WI38 (cell line): ENCODE measurements at regions not wholly inside any gene's neighbourhood (a gene's known extent, or its start where the extent isn't known, plus 50 kb on each side); places are given as distances from the start of the nearest gene placed in this dataset.
"Not testable (repeated sequence)": the region's sequence is repeated elsewhere in the genome, so short reads cannot be mapped to it uniquely, and the experiment has no call there.

ENCODE experiments used
- H3K4me3 ChIP-seq: 2 replicates; pipeline ENCODE4 v1.5.1; 2011; ENCODE audit warnings: low read depth, mild to moderate bottlenecking, control low read depth, low read length
- TF ChIP-seq, protein P1 (sequence below): IDR thresholded peaks from 2 replicates; pipeline ENCODE4 v1.5.1; 2012; ENCODE audit warnings: low read depth, mild to moderate bottlenecking, control low read depth, low read length

DNA sequence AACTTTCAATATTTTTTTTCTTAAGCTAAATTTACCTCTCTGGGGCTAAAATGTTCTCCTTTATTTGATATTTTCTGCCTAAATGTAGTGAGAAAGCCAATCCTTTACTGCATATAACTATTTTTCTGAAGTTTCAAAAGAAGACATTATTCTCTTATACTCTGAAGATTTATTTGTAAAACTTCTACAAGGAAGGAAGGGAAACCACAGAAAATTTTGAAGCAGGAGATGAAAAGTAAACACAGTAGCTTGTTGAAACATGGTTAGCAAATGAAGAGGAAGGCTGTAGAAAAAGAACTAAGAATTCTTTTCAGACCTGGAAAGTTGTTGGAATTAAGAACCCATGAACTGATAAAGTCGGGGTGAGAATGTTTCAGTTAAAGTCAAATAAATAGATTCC is 330.3 kb downstream of the HGF start:
- no peak overlapping the region for H3K4me3 ChIP-seq
- TF ChIP-seq, protein P1, sequence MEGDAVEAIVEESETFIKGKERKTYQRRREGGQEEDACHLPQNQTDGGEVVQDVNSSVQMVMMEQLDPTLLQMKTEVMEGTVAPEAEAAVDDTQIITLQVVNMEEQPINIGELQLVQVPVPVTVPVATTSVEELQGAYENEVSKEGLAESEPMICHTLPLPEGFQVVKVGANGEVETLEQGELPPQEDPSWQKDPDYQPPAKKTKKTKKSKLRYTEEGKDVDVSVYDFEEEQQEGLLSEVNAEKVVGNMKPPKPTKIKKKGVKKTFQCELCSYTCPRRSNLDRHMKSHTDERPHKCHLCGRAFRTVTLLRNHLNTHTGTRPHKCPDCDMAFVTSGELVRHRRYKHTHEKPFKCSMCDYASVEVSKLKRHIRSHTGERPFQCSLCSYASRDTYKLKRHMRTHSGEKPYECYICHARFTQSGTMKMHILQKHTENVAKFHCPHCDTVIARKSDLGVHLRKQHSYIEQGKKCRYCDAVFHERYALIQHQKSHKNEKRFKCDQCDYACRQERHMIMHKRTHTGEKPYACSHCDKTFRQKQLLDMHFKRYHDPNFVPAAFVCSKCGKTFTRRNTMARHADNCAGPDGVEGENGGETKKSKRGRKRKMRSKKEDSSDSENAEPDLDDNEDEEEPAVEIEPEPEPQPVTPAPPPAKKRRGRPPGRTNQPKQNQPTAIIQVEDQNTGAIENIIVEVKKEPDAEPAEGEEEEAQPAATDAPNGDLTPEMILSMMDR = no peak

DNA sequence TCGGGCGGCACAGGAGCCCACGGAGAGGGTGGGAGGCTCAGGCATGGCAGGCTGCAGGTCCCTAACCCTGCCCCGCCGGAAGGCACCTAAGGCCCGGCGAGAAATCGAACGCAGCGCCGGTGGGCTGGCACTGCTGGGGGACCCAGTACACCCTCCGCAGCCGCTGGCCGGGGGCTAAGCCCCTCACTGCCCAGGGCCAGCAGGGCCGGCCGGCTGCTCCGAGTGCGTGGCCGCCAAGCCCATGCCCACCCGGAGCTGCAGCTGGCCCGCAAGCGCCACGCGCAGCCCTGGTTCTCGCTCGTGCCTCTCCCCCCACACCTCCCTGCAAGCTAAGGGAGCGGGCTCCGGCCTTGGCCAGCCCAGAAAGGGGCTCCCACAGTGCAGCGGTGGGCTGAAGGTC is 332.7 kb downstream of the HGF start:
- H3K4me3 ChIP-seq = not testable (repeated sequence)

DNA sequence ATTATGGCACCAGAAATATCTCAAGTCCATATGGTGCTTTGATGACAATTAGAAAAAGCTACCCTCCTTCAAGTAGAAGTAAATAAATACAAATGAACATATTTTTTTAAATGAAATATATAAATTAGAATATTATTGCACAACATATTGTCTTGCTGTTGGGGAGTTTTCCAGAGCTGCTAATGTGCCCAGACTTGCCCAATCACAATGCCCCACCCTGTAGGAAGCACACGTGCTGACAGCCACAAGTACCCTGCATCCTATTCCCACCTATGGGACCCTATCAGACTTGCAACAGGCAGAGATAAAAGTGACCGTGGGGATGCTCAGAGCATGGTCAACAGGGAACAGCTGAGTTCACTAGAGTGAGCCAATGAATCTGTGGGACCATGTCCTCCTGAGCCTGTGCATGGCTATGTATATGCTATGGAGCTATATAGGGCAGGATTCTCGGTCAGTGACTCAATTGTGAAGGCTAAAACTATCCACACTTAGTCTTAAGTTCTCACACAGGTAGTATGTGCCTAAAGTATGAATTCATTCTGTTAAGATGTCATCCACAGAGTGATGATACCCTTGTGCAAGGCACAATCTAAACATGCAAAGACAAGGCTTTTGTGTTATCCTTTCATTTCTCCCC is 336.0 kb downstream of the HGF start:
- TF ChIP-seq, protein P1 = no peak
- no peak overlapping the region for H3K4me3 ChIP-seq

DNA sequence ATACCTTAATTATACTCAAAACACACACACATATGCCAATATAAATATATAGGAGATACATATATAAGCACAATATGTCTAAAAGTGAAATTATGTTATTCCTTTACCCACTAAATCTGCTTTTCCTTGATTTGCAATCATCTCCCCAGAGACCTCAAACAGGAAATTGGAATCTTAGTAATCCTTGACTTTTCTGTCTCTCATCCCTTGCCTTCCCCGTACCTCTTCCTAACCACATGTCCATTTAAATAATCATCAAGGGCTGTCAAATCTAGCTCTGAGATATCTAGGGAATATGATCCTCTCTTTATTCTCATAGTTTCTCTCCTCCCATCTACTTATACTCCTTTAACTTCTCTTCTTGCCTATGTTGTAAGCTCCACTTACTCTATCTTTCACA is 336.6 kb downstream of the HGF start:
- TF ChIP-seq, protein P1 = no peak
- no peak overlapping the region for H3K4me3 ChIP-seq

DNA sequence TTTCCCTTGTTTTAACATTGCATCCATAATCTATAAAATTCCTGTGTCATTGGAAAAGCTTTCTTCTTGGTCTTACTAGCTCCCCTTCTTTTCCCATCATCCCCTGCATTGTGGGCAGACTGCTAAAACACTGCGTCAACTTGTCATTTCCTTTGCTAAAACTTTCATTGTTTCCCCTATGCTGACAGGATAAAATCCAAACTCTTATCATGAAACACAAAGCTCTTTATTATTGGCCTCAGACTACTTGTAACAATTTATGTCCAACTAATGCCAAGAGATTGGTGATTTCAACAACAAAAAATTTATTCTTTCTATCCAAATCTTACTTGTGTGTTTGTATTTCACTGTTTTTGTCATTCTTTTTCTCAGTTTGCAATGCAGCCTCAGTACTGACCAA is 339.1 kb downstream of the HGF start:
- TF ChIP-seq, protein P1 = no peak
- H3K4me3 ChIP-seq = no peak overlapping the region

DNA sequence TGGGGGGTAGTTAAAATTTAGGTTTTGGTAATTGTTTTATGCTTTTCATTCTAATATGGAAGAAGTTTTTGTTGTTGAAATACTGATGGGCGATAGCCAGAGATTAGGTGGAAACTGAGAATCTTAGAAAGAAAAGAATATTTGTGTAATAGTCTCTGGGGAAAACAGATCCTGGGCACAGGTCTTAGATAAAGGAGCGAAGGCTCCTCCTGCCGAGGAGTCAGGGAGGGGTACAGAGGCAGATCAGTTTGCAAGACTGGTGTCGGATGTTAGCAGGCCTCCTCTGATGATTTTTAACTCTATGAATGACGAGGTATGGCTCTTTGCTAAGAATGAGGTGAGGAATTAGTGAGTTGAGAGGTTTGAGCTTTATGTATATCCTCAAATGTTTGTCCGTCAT is 339.7 kb downstream of the HGF start:
- H3K4me3 ChIP-seq = no peak overlapping the region
- TF ChIP-seq, protein P1 = no peak

DNA sequence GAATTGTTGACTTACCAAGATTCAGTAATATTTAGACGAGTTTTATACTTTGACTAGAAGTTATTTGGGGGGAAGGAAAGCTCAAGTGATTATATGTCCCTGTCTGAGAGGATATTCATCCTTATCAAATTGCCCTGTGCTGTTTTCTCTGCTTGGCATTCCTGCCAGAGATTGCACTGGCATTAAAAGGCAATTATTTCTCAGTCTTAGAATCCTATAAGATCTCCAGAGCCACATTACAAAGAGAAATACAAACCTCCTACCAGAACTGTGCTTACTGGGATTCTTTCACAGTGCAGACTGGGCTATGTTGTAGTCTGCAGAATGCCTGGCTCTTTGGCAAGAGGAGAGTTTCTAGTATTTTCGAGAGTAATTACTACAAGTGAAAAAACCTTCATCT is 342.4 kb downstream of the HGF start:
- TF ChIP-seq, protein P1 = no peak
- H3K4me3 ChIP-seq = no peak overlapping the region
